ENCODE measurements at regions not wholly inside any gene's neighbourhood (a gene's known extent, or its start where the extent isn't known, plus 50 kb on each side); places are given as distances from the start of the nearest gene placed in this dataset.

- Histone ChIP-seq H3K9me3 (ENCODE audit: control insufficient read depth, insufficient read depth, low read depth, low read length) (no peaks in the 10 kb centered on the region), H3K27me3 (ENCODE audit: control insufficient read depth, insufficient read depth, low read length) (no peaks in the 10 kb centered on the region), H3K36me3 (ENCODE audit: control insufficient read depth, insufficient read depth, low read length) (no peaks in the 10 kb centered on the region), H3K4me1 (ENCODE audit: control insufficient read depth, insufficient read depth, low read length) (no peaks in the 10 kb centered on the region), H3K4me3 (ENCODE audit: low read depth in 2 of 2, low read length in 2 of 2) (no peak overlapping the region), H3K27ac (ENCODE audit: low read length) (no peak overlapping the region)
- in situ Hi-C loops (cut with HindIII; ENCODE audit: low pct_unique_long_range_greater_than_20kb, low sequenced_read_pairs), result no loop called here
- intact Hi-C loops (cut with micrococcal nuclease; ENCODE audit: unreplicated experiment), result no loop called here
- no peak for TF ChIP-seq TCF7L2 (IDR thresholded peaks at IDR 0.05; ENCODE audit: low read depth, low read length)
- TF ChIP-seq POLR2AphosphoS5 (IDR thresholded peaks at IDR 0.05; ENCODE audit: low read depth, low read length), result no peak
- TF ChIP-seq, protein P1, sequence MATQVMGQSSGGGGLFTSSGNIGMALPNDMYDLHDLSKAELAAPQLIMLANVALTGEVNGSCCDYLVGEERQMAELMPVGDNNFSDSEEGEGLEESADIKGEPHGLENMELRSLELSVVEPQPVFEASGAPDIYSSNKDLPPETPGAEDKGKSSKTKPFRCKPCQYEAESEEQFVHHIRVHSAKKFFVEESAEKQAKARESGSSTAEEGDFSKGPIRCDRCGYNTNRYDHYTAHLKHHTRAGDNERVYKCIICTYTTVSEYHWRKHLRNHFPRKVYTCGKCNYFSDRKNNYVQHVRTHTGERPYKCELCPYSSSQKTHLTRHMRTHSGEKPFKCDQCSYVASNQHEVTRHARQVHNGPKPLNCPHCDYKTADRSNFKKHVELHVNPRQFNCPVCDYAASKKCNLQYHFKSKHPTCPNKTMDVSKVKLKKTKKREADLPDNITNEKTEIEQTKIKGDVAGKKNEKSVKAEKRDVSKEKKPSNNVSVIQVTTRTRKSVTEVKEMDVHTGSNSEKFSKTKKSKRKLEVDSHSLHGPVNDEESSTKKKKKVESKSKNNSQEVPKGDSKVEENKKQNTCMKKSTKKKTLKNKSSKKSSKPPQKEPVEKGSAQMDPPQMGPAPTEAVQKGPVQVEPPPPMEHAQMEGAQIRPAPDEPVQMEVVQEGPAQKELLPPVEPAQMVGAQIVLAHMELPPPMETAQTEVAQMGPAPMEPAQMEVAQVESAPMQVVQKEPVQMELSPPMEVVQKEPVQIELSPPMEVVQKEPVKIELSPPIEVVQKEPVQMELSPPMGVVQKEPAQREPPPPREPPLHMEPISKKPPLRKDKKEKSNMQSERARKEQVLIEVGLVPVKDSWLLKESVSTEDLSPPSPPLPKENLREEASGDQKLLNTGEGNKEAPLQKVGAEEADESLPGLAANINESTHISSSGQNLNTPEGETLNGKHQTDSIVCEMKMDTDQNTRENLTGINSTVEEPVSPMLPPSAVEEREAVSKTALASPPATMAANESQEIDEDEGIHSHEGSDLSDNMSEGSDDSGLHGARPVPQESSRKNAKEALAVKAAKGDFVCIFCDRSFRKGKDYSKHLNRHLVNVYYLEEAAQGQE (IDR thresholded peaks at IDR 0.05; ENCODE audit: insufficient read depth in 1 of 2, low read depth in 2 of 2, low read length in 1 of 2), result no peak
- ChIA-PET CTCF (no interaction called here), POLR2A (no interaction called here)
- no TSS peak for BruUV-seq (replicated peaks)
- ATAC-seq (no peak), DNase-seq (ENCODE audit: low read depth, low spot score) (no peak)
Measured at GRCh38 chr9:75529463-75529862, 361.0 kb upstream of the PCSK5 start.

DNA sequence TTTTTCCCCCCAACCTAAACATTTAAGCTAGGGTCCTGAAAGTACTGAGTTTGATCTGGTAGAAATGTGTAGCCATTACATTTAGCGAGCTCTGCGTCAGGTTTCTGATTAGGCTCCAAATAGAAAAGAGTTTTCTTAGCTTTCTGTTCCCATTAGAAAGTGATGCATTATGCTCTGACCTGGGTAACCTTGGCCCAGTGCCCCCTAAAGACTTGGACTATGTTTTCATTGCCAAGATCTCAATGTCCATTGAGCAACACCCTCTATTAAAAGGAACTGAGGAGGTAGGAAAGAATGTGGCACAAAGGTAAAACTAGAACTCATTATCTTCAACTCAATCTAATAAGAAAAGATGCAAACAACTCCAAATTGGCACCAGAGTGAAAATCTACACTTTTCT is 358.9 kb upstream of the PCSK5 start:
- Histone ChIP-seq H3K9me3 (ENCODE audit: control insufficient read depth, insufficient read depth, low read depth, low read length) (no peaks in the 10 kb centered on the region), H3K36me3 (ENCODE audit: control insufficient read depth, insufficient read depth, low read length) (no peaks in the 10 kb centered on the region), H3K4me1 (ENCODE audit: control insufficient read depth, insufficient read depth, low read length) (no peaks in the 10 kb centered on the region), H3K27ac (ENCODE audit: low read length) (no peak overlapping the region), H3K27me3 (ENCODE audit: control insufficient read depth, insufficient read depth, low read length) (no peaks in the 10 kb centered on the region), H3K4me3 (ENCODE audit: low read depth in 2 of 2, low read length in 2 of 2) (no peak overlapping the region)
- CTCF ChIA-PET, result no interaction called here
- no TSS peak for BruUV-seq (replicated peaks)
- DNase-seq (ENCODE audit: low read depth, low spot score) (no peak), ATAC-seq (no peak)
- intact Hi-C loops (cut with micrococcal nuclease; ENCODE audit: unreplicated experiment), result no loop called here
- TF ChIP-seq SIN3A (IDR thresholded peaks at IDR 0.05; ENCODE audit: borderline replicate concordance, insufficient read depth, low read depth, low read length) (no peak), CTCF (IDR thresholded peaks at IDR 0.05) (no peak), TCF7L2 (IDR thresholded peaks at IDR 0.05; ENCODE audit: low read depth, low read length) (no peak), POLR2AphosphoS5 (IDR thresholded peaks at IDR 0.05; ENCODE audit: low read depth, low read length) (no peak)
- TF ChIP-seq, protein P1 (IDR thresholded peaks at IDR 0.05; ENCODE audit: insufficient read depth in 1 of 2, low read depth in 2 of 2, low read length in 1 of 2), result no peak
- in situ Hi-C loops (cut with HindIII; ENCODE audit: low pct_unique_long_range_greater_than_20kb, low sequenced_read_pairs), result no loop called here
- POLR2A ChIA-PET, result no interaction called here
